ENCODE measurements at regions not wholly inside any gene's neighbourhood (a gene's known extent, or its start where the extent isn't known, plus 50 kb on each side); places are given as distances from the start of the nearest gene placed in this dataset.

DNA sequence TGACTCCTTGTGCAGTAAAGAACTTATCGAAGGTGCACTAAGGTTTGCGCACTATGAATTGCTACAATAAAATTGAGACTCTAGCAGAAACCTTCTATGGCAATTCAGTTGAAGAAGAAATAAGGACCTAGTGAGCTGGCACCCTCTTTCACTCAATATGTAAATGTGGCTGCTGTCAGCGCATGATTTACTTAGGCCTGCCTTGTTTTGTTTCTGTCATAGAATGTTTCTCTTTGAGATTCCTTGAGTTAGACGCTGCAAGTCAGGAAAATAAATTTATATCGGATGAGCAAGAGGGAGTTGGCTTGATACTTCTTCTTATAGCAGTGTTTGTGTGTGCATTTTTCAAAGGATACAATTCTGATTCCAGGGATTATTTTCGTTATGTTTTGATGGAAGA lies 322.1 kb downstream of the BLID start:
- Histone ChIP-seq H3K4me3 (ENCODE audit: low read depth, low read length) (no peak overlapping the region), H3K4me1 (ENCODE audit: insufficient read depth) (no peaks in the 10 kb centered on the region), H3K27ac (ENCODE audit: low read depth) (no peak overlapping the region), H3K36me3 (ENCODE audit: insufficient read depth) (no peaks in the 10 kb centered on the region)
- 66% methylated on average over 6 of the region's 6 CpGs for WGBS
- DNase-seq (ENCODE audit: extremely low spot score), result no peak

DNA sequence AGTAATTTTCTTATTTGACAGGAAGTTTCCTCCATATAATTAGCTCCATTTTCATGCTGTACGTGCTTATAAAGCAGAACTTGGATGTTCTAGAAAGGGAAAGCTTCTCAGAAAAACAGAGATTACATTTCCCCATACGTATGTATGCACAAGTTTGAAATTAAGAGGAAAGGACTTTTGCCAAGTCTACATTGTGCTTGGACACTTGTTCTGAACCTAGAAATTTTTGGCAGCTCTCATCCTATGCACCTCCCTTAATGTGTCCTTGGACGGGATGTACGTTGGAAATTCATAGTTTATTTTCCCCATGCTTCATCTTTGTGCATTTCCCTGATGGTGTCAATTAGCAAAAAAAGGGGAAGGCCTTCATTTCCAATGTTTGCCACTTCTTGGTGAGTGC lies 322.7 kb downstream of the BLID start:
- 32% methylated on average over 4 of the region's 4 CpGs for WGBS
- no peaks in the 10 kb centered on the region for H3K4me1 ChIP-seq (ENCODE audit: insufficient read depth)
- H3K27ac ChIP-seq (ENCODE audit: low read depth), result no peak overlapping the region
- no peak overlapping the region for H3K4me3 ChIP-seq (ENCODE audit: low read depth, low read length)
- peak; percentile 69 for DNase-seq (ENCODE audit: extremely low spot score)
- no peaks in the 10 kb centered on the region for H3K36me3 ChIP-seq (ENCODE audit: insufficient read depth)

DNA sequence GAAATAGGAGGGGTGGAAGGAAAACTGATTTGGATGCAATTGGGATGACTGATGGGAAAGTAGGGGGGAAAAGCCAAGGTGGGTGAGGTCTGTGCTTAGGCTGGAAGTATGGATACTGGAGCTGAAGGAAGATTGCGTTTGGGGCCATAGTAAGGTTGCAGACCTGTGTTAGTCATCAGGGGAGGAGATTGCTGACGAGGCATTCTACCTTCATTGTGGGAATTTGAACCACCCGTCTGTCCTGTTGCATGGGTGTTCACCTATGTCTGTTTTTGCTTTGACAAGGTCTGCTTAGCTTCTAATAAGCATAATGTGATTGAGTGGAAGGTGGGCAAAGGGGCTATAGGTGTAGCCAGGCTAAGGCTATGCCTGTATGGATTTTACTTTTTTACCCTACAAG lies 323.8 kb downstream of the BLID start:
- 92% methylated on average over 3 of the region's 3 CpGs for WGBS
- DNase-seq (ENCODE audit: extremely low spot score), result no peak
- H3K36me3 ChIP-seq (ENCODE audit: insufficient read depth), result no peaks in the 10 kb centered on the region
- no peaks in the 10 kb centered on the region for H3K4me1 ChIP-seq (ENCODE audit: insufficient read depth)
- no peak overlapping the region for H3K4me3 ChIP-seq (ENCODE audit: low read depth, low read length)
- no peak overlapping the region for H3K27ac ChIP-seq (ENCODE audit: low read depth)

DNA sequence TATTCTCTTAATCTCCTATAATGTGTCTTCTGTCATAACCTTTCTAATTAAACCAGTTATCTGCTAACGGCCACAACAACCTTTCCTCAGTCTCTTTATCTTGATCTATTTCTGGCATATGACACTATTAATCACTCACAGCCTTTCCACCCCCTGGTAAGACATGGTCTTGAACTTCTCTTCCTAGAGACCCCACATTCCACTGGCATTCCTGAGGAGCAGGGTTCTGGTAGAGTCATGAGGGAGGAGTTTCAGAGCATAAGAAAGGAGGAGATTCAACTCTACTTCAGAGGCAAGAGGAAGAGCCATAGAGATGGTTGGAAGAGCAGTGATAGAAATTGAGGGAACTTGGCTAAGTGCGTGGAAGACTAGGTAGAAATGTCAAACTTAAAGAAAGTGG lies 325.6 kb downstream of the BLID start:
- DNase-seq (ENCODE audit: extremely low spot score), result no peak
- H3K4me1 ChIP-seq (ENCODE audit: insufficient read depth), result no peaks in the 10 kb centered on the region
- no peak overlapping the region for H3K27ac ChIP-seq (ENCODE audit: low read depth)
- no peaks in the 10 kb centered on the region for H3K36me3 ChIP-seq (ENCODE audit: insufficient read depth)
- WGBS, result 91% methylated on average over 2 of the region's 2 CpGs
- H3K4me3 ChIP-seq (ENCODE audit: low read depth, low read length), result no peak overlapping the region

DNA sequence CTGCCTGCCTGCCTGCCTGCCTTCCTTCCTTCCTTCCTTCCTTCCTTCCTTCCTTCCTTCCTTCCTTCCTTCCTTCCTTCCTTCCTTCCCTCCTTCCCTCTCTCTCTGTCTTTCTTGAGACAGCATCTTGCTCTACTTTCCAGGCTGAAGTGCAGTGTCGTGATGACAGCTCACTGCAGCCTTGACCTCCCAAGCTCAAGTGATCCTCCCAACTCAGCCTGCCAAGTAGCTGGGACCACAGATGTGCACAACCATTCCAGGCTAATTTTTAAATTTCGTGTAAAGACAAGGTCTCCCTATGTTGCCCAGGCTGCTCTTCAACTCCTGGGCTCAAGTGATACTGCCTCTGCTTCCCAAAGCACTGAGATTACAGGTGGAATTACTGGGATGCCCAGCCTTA lies 328.2 kb upstream of the SORL1-AS1 start:
- H3K4me3 ChIP-seq (ENCODE audit: low read depth, low read length), result no peak overlapping the region
- no peak for DNase-seq (ENCODE audit: extremely low spot score)
- WGBS, result 59% methylated on average over 2 of the region's 2 CpGs
- no peaks in the 10 kb centered on the region for H3K4me1 ChIP-seq (ENCODE audit: insufficient read depth)
- no peak overlapping the region for H3K27ac ChIP-seq (ENCODE audit: low read depth)
- H3K36me3 ChIP-seq (ENCODE audit: insufficient read depth), result no peaks in the 10 kb centered on the region

DNA sequence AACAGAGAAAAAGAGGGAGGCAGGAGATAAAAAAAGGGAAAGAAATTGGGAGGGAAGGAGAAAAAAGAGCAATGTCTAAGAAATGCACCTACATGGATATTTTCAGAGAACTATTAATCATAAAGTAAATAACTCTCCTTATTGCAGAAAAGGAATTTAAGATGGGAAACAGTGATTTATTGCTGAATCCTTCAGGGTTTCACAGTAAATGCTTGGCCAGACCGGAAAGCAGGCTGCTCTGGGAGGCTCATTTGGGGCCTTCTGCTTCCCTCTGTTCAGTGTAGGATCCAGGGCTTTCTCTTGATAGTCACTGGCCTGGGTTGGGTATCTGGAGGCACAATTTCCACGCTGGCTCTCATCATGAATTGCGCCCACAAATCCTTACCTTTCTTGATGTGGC lies 324.3 kb upstream of the SORL1-AS1 start:
- no peak for DNase-seq (ENCODE audit: extremely low spot score)
- H3K36me3 ChIP-seq (ENCODE audit: insufficient read depth), result no peaks in the 10 kb centered on the region
- H3K4me3 ChIP-seq (ENCODE audit: low read depth, low read length), result no peak overlapping the region
- WGBS, result 69% methylated on average over 3 of the region's 3 CpGs
- H3K4me1 ChIP-seq (ENCODE audit: insufficient read depth), result no peaks in the 10 kb centered on the region
- H3K27ac ChIP-seq (ENCODE audit: low read depth), result no peak overlapping the region

DNA sequence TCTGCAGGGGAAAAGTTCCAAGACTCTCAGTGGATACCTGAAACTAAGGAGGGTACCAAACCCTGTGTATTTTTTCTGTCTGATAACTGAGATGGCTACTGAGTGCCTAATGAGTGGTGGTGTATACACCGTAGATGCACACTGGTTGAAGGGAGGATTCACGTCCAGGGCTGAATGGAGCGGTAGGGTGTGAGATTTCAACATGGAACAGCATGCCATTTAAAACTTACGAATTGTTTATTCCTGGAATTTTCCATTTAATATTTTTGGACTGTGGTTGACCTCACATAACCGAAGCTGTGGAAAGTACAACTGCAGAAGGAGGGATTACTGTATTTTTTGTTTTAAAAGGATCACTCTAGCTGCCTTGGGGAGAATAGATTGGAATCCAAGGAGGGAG lies 322.5 kb upstream of the SORL1-AS1 start:
- DNase-seq (ENCODE audit: extremely low spot score), result no peak
- H3K4me3 ChIP-seq (ENCODE audit: low read depth, low read length), result no peak overlapping the region
- 51% methylated on average over 5 of the region's 5 CpGs for whole genome bisulfite sequencing
- H3K36me3 ChIP-seq (ENCODE audit: insufficient read depth), result no peaks in the 10 kb centered on the region
- no peak overlapping the region for H3K27ac ChIP-seq (ENCODE audit: low read depth)
- H3K4me1 ChIP-seq (ENCODE audit: insufficient read depth), result no peaks in the 10 kb centered on the region

DNA sequence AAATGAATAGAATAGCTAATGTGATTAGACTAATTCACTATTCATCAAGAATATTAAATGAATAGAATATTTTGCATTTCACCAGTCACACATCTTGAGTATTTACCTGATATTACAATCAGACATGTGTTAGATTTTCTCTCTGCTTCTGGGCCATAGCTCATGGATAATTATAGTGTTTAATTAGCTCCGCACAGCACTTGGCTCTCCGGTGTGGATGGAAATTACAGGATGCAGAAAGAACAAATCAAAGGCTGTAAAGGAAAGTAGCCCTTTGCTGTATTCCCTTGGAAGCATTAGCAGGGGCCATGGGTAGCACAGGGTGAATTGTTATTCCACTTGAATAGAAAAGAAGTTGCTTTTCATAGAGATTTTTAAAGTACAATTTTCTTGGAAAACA lies 320.3 kb upstream of the SORL1-AS1 start:
- no peak overlapping the region for H3K4me3 ChIP-seq (ENCODE audit: low read depth, low read length)
- H3K4me1 ChIP-seq (ENCODE audit: insufficient read depth), result no peaks in the 10 kb centered on the region
- 85% methylated on average over 2 of the region's 2 CpGs for WGBS
- H3K36me3 ChIP-seq (ENCODE audit: insufficient read depth), result no peaks in the 10 kb centered on the region
- no peak for DNase-seq (ENCODE audit: extremely low spot score)
- H3K27ac ChIP-seq (ENCODE audit: low read depth), result no peak overlapping the region

DNA sequence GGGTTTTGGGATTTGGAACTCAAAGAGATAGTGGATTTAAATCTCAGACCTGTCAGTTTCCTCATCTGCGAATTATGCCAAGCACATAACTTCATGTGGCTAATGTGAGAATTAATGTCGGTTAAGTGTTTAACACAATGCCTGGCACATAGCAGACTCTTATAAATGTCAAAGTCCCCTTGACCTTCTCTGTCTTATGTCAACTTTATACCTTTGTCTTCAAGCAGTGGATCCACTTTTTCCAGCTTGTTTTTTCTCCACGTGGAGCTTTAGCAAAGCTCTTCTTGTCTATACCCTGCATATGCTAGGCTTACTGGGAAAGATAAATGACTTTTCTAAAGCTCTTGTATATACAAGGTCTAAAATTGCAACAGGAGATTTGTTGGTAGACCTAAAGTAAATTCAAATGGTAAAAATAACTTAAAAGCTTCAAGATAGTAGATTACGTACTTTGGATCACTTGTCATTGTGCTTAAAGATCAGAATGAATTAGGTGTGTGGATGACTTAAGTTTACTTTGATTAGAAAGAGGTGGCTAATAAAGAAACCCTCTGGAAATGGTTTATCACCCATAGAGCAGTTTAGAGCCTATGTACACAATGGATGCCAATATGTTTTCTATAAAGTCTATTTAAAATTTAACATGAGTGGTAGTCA lies 318.3 kb upstream of the SORL1-AS1 start:
- no peak overlapping the region for H3K27ac ChIP-seq (ENCODE audit: low read depth)
- DNase-seq (ENCODE audit: extremely low spot score), result no peak
- no peak overlapping the region for H3K4me3 ChIP-seq (ENCODE audit: low read depth, low read length)
- 45% methylated on average over 4 of the region's 4 CpGs for WGBS
- H3K36me3 ChIP-seq (ENCODE audit: insufficient read depth), result no peaks in the 10 kb centered on the region
- H3K4me1 ChIP-seq (ENCODE audit: insufficient read depth), result no peaks in the 10 kb centered on the region

DNA sequence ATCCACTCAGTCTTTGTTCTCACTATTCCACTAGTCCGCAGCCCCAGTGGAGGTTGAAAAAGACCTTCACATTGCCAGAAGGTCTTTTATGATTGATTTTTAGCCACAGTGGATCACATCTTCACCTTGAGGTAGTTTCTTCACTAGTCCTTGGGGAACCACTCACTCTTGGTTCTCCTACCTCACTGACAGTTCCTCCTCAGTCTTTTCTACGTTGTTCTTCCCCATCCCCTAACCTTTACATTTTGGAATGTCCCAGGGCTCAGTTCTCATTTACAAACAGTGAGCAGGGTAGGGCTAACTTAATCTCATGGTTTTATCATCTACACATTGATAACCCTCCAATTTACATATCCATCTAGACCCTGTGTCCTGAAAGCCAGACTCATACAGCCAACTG lies 316.4 kb upstream of the SORL1-AS1 start:
- no peaks in the 10 kb centered on the region for H3K4me1 ChIP-seq (ENCODE audit: insufficient read depth)
- no peak overlapping the region for H3K27ac ChIP-seq (ENCODE audit: low read depth)
- no peak overlapping the region for H3K4me3 ChIP-seq (ENCODE audit: low read depth, low read length)
- DNase-seq (ENCODE audit: extremely low spot score), result no peak
- H3K36me3 ChIP-seq (ENCODE audit: insufficient read depth), result no peaks in the 10 kb centered on the region
- WGBS, result 95% methylated on average over 2 of the region's 2 CpGs

DNA sequence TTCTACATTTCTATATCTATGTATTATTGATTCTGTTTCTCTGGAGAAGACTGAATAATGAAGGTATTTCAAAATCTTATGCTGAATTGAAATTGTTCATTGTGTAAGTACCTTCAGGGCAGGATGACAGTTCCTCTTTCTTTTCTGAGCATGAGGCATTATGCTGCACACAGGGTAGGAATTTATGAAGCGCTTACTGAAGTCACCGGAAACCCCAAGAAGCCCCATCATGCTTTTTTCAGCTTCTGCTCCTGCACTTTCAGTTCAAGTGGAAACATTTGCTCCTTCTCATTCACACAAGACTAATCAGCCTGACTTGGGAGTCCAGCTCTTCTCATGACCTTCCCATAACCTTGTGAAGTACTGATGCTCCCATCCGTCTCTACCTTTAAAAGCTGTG lies 314.7 kb upstream of the SORL1-AS1 start:
- no peak overlapping the region for H3K4me3 ChIP-seq (ENCODE audit: low read depth, low read length)
- 83% methylated on average over 3 of the region's 3 CpGs for WGBS
- no peaks in the 10 kb centered on the region for H3K36me3 ChIP-seq (ENCODE audit: insufficient read depth)
- no peak for DNase-seq (ENCODE audit: extremely low spot score)
- no peak overlapping the region for H3K27ac ChIP-seq (ENCODE audit: low read depth)
- H3K4me1 ChIP-seq (ENCODE audit: insufficient read depth), result no peaks in the 10 kb centered on the region

DNA sequence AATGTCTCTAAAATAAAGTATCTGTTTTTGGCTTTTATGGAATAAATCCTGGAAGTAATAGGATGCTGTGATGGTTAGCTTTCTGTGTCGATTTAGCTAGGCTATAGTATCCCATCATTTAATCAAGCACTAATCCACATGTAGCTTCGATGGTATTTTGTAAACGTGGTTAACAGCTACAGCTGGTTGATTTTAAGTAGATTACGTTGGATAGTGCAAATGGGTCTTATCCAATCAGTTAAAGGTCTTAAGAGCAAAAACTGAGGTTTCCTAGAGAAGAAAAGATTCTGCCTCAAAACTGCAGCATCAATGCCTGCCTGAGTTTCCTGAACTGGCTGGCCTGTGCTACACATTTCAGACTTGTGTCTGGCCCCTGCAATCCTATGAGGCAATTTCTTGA lies 314.2 kb upstream of the SORL1-AS1 start:
- no peaks in the 10 kb centered on the region for H3K36me3 ChIP-seq (ENCODE audit: insufficient read depth)
- H3K27ac ChIP-seq (ENCODE audit: low read depth), result no peak overlapping the region
- 51% methylated on average over 4 of the region's 4 CpGs for WGBS
- DNase-seq (ENCODE audit: extremely low spot score), result no peak
- no peaks in the 10 kb centered on the region for H3K4me1 ChIP-seq (ENCODE audit: insufficient read depth)
- H3K4me3 ChIP-seq (ENCODE audit: low read depth, low read length), result no peak overlapping the region

DNA sequence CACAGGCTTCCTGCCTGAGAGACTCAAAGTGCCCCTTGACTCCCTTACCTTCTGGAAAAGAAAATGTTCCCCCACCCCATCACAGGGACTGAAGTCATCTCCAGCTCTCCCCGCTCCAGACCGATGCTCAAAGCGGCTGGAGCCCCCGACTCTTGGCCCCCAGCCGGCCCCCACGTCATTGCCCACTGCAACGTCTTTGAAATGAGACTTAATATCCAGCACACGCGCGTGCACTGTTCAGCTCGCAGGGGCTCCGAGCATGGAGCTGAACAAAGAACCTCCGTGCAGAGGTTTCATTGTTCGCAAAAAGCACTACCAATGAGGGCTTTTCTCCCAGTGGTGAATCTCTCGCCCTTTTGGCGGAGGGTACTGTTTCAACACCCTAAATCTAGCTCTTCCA lies 313.4 kb upstream of the SORL1-AS1 start:
- WGBS, result 80% methylated on average over 16 of the region's 16 CpGs
- DNase-seq (ENCODE audit: extremely low spot score), result no peak
- Histone ChIP-seq H3K27ac (ENCODE audit: low read depth) (no peak overlapping the region), H3K4me3 (ENCODE audit: low read depth, low read length) (no peak overlapping the region), H3K36me3 (ENCODE audit: insufficient read depth) (no peaks in the 10 kb centered on the region), H3K4me1 (ENCODE audit: insufficient read depth) (no peaks in the 10 kb centered on the region)

DNA sequence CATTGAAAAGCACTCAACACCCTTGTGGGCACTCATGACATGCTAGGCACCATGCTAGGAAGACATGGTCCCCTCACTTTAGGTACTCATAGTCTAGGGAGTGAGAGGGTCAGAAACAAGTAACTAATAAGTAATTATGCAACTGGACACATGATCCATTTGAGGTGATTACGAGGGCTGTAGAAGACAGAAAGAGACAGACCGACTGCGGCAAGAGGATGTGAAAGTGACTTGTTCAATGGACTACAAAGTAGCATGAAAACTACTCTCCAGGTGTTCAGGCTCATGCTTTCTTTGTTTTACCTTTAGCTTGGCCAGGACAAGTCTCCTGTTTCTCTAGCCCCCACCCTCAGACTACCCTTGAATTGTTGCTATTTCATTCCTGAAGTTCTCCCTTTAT lies 310.8 kb upstream of the SORL1-AS1 start:
- no peak overlapping the region for H3K27ac ChIP-seq (ENCODE audit: low read depth)
- H3K4me1 ChIP-seq (ENCODE audit: insufficient read depth), result no peaks in the 10 kb centered on the region
- no peak for DNase-seq (ENCODE audit: extremely low spot score)
- no peaks in the 10 kb centered on the region for H3K36me3 ChIP-seq (ENCODE audit: insufficient read depth)
- no peak overlapping the region for H3K4me3 ChIP-seq (ENCODE audit: low read depth, low read length)
- 72% methylated on average over 3 of the region's 3 CpGs for WGBS

DNA sequence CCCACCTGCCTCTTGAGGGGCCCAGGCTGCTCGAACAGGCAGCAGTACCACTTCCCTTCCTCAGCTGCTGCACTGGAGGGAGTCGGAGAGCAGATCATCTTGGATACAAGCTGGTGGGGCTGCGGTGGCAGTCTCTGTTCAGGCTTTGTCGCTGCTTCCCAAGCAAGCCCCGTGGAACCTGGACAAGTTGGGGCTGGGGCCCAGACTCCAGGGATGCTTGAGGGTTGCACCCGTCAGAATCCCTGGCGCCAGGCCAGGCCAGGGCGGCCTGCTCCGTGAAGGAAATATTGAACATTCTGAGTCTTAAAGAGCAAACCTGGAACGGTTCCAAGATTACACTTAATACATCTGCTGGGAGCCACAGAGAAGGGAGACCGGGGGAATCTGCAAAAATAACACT lies 310.1 kb upstream of the SORL1-AS1 start:
- DNase-seq (ENCODE audit: extremely low spot score), result peak; percentile 46

More for the DNA sequence above, 310.1 kb upstream of the SORL1-AS1 start:
- no peaks in the 10 kb centered on the region for H3K4me1 ChIP-seq (ENCODE audit: insufficient read depth)
- no peak overlapping the region for H3K27ac ChIP-seq (ENCODE audit: low read depth)
- H3K36me3 ChIP-seq (ENCODE audit: insufficient read depth), result no peaks in the 10 kb centered on the region
- H3K4me3 ChIP-seq (ENCODE audit: low read depth, low read length), result no peak overlapping the region
- 10% methylated on average over 11 of the region's 11 CpGs for WGBS
